H1 (cell line): ENCODE measurements at regions not wholly inside any gene's neighbourhood (a gene's known extent, or its start where the extent isn't known, plus 50 kb on each side); places are given as distances from the start of the nearest gene placed in this dataset.

Source experiments
- CTCF ChIA-PET: fragments of 300-600 bp; sonication (Branson Sonifier 250); formaldehyde crosslinking; loops from one replicate; lab custom pipeline; 2021; ENCODE audit not compliant: partially characterized antibody; lab: Charles Lee
- POLR2A ChIA-PET: fragments of 300-600 bp; sonication (Branson Sonifier 250); formaldehyde crosslinking; loops from one replicate; lab custom pipeline; 2021; ENCODE audit warnings: inconsistent platforms; ENCODE audit not compliant: partially characterized antibody; lab: Charles Lee
- DNase-seq, 2 experiments: peaks; one replicate each; pipeline versions ENCODE4 v3.0.0 to v3.0.0-alpha.2; 2010 to 2022; ENCODE audit warnings: low spot score in 2 of 2, low read depth in 1 of 2, mixed read lengths in 1 of 2
- FAIRE-seq: peaks from 2 replicates; lab custom pipeline; 2011; peaks lifted over from hg19 to GRCh38; lab: Jason Lieb, UNC
- H2AFZ ChIP-seq: 2 replicates; pipeline ENCODE4 v1.8.1; 2012; ENCODE audit warnings: low read length, inconsistent platforms
- H2AK5ac ChIP-seq: 2 replicates; pipeline ENCODE4 v1.6.1; 2013; ENCODE audit warnings: low read depth, low read length
- H2BK120ac ChIP-seq: replicated peaks from 2 replicates; pipeline ENCODE3; 2013; ENCODE audit warnings: low read depth, low read length, inconsistent platforms
- H2BK12ac ChIP-seq: 2 replicates; pipeline ENCODE4 v1.6.1; 2013; ENCODE audit warnings: low read depth, low read length
- H2BK15ac ChIP-seq: 2 replicates; pipeline ENCODE4 v1.6.1; 2013; ENCODE audit warnings: low read length
- H2BK20ac ChIP-seq: 2 replicates; pipeline ENCODE4 v1.6.1; 2013; ENCODE audit warnings: low read length
- H2BK5ac ChIP-seq: 2 replicates; pipeline ENCODE4 v1.6.1; 2013; ENCODE audit warnings: low read depth, low read length
- H3K14ac ChIP-seq: 2 replicates; pipeline ENCODE4 v1.6.1; 2013; ENCODE audit warnings: inconsistent platforms; ENCODE audit not compliant: insufficient read length
- H3K18ac ChIP-seq: 2 replicates; pipeline ENCODE4 v1.6.1; 2013; ENCODE audit warnings: low read length; ENCODE audit errors: extremely low read depth
- H3K23ac ChIP-seq: 2 replicates; pipeline ENCODE4 v1.6.1; 2013; ENCODE audit warnings: inconsistent platforms; ENCODE audit not compliant: insufficient read length
- H3K23me2 ChIP-seq: 2 replicates; pipeline ENCODE4 v1.6.1; 2013; ENCODE audit warnings: low read depth, low read length
- H3K27ac ChIP-seq: 2 replicates; pipeline ENCODE4 v1.6.1; 2011; ENCODE audit warnings: low read depth, low read length, inconsistent platforms
- H3K27me3 ChIP-seq, 4 experiments: replicated peaks in 1 of 4; 1 replicate in 1 of 4; 2 replicates in 3 of 4; pipeline versions ENCODE4 v1.6.1 to v1.8.1; 2011 to 2013; ENCODE audit warnings: low read length in 3 of 4, mild to moderate bottlenecking in 3 of 4, inconsistent platforms in 2 of 4, mixed read lengths in 2 of 4, moderate library complexity in 1 of 4; ENCODE audit not compliant: control insufficient read depth in 3 of 4, insufficient read depth in 3 of 4; ENCODE audit errors: extremely low read depth in 1 of 4
- H3K36me3 ChIP-seq, 4 experiments: 2 replicates each; pipeline versions ENCODE4 v1.6.1 to v1.8.1; 2011 to 2013; ENCODE audit warnings: mild to moderate bottlenecking in 4 of 4, low read length in 3 of 4, moderate library complexity in 2 of 4, control low read depth in 1 of 4, inconsistent platforms in 1 of 4; ENCODE audit not compliant: insufficient read depth in 4 of 4, control insufficient read depth in 2 of 4
- H3K4ac ChIP-seq: replicated peaks from 2 replicates; pipeline ENCODE3; 2013; ENCODE audit warnings: low read length, low read depth, mixed read lengths, inconsistent platforms; ENCODE audit not compliant: insufficient read length
- H3K4me1 ChIP-seq, 4 experiments: replicated peaks in 1 of 4; 1 replicate in 1 of 4; 2 replicates in 3 of 4; pipeline versions ENCODE4 v1.6.1 to v1.8.1; 2011 to 2013; ENCODE audit warnings: low read length in 3 of 4, inconsistent platforms in 2 of 4, mixed read lengths in 1 of 4; ENCODE audit not compliant: insufficient read depth in 4 of 4, control insufficient read depth in 3 of 4
- H3K4me2 ChIP-seq, 2 experiments: 2 replicates each; pipeline versions ENCODE4 v1.6.1 to v1.8.1; 2011 to 2013; ENCODE audit warnings: low read depth in 2 of 2, low read length in 2 of 2, control low read depth in 1 of 2, inconsistent platforms in 1 of 2, mild to moderate bottlenecking in 1 of 2; ENCODE audit not compliant: insufficient read depth in 1 of 2
- H3K4me3 ChIP-seq, 4 experiments: fragments of 200-600, 300-600 bp in 1 of 4; sonication (generic), shearing (Covaris generic), sonication (Bioruptor Twin) in 1 of 4; 2 replicates each; pipeline versions ENCODE4 v1.5.1 to v1.8.1; 2011 to 2016; ENCODE audit warnings: low read length in 4 of 4, low read depth in 3 of 4, control low read depth in 2 of 4, inconsistent platforms in 2 of 4, mild to moderate bottlenecking in 2 of 4, mixed read lengths in 1 of 4, moderate library complexity in 1 of 4; ENCODE audit not compliant: insufficient read depth in 2 of 4; ENCODE audit errors: extremely low read depth in 1 of 4
- H3K56ac ChIP-seq: replicated peaks from 2 replicates; pipeline ENCODE3; 2013; ENCODE audit warnings: low read depth, mild to moderate bottlenecking, mixed read lengths, low read length, inconsistent platforms; ENCODE audit not compliant: insufficient read length
- H3K79me1 ChIP-seq: 2 replicates; pipeline ENCODE4 v1.6.1; 2013; ENCODE audit warnings: low read depth, low read length, control low read depth
- H3K79me2 ChIP-seq, 2 experiments: 2 replicates each; pipeline versions ENCODE4 v1.6.1 to v1.8.1; 2012 to 2013; ENCODE audit warnings: low read length in 2 of 2, mild to moderate bottlenecking in 2 of 2, inconsistent platforms in 1 of 2; ENCODE audit not compliant: insufficient read depth in 2 of 2, control insufficient read depth in 1 of 2
- H3K9ac ChIP-seq, 4 experiments: replicated peaks in 1 of 4; 1 replicate in 1 of 4; 2 replicates in 3 of 4; pipeline versions ENCODE4 v1.6.1 to v1.8.1; 2011 to 2013; ENCODE audit warnings: low read depth in 3 of 4, low read length in 3 of 4, control low read depth in 2 of 4, mild to moderate bottlenecking in 2 of 4, moderate library complexity in 2 of 4, inconsistent platforms in 1 of 4; ENCODE audit errors: extremely low read depth in 1 of 4
- H3K9me3 ChIP-seq, 2 experiments: 2 replicates each; pipeline versions ENCODE4 v1.6.1 to v1.8.1; 2012 to 2013; ENCODE audit warnings: mild to moderate bottlenecking in 2 of 2, moderate library complexity in 2 of 2, control low read depth in 1 of 2, inconsistent platforms in 1 of 2, low read depth in 1 of 2, low read length in 1 of 2, mixed read lengths in 1 of 2; ENCODE audit not compliant: insufficient read depth in 2 of 2
- H4K20me1 ChIP-seq, 2 experiments: replicated peaks in 1 of 2; 2 replicates each; pipeline versions ENCODE3 to v1.8.1; 2011 to 2013; ENCODE audit warnings: inconsistent platforms in 2 of 2, low read length in 2 of 2, mild to moderate bottlenecking in 1 of 2; ENCODE audit not compliant: insufficient read depth in 2 of 2, control insufficient read depth in 1 of 2
- H4K5ac ChIP-seq: 2 replicates; pipeline ENCODE4 v1.6.1; 2013; ENCODE audit warnings: low read length, low read depth, mixed read lengths, inconsistent platforms; ENCODE audit not compliant: insufficient read length
- H4K8ac ChIP-seq: 2 replicates; pipeline ENCODE4 v1.8.0; 2013; ENCODE audit warnings: mild to moderate bottlenecking, moderate library complexity, low read length, inconsistent platforms; ENCODE audit not compliant: insufficient read depth; ENCODE audit errors: extremely low read depth
- H4K91ac ChIP-seq: replicated peaks from 2 replicates; pipeline ENCODE3; 2013; ENCODE audit warnings: low read length, mixed read lengths, inconsistent platforms; ENCODE audit not compliant: insufficient read length
- GTF2F1 ChIP-seq: IDR thresholded peaks from 2 replicates; pipeline ENCODE4 v1.6.1; 2012; ENCODE audit warnings: low read depth, low read length, improper control_type of control experiment, borderline replicate concordance
- WGBS, 2 experiments: shearing (Covaris generic) in 1 of 2; methylation state at CpG; one replicate each; pipeline versions ENCODE4 v1.1.6 to v1.1.7; 2013 to 2015; ENCODE audit warnings: low lambda C conversion rate in 2 of 2, mixed read lengths in 2 of 2, inconsistent platforms in 1 of 2, low coverage in 1 of 2, missing lambda C conversion rate in 1 of 2; ENCODE audit not compliant: insufficient replicate concordance in 2 of 2, insufficient coverage in 1 of 2, insufficient read length in 1 of 2; ENCODE audit errors: extremely low coverage in 1 of 2, missing lambda C conversion rate in 1 of 2; 5-methylcytosine and 5-hydroxymethylcytosine counted together

DNA sequence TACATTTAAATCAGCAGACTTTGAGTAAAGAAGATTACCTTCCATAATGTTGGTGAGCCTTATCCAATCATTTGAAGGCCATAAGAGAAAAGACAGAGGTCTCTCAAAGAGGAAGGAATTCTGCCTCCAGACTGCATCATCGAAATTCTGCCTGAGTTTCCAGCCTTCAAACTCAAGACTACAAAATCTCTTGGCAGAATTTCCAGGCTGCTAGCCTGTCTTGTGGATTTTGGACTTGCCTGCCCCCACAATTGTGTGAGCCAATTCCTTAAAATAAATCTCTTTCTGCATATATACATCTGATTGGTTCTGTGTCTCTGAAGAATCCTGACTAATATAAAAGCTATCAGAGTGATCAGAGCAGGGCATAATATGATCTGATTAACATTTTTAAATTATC lies 216.6 kb upstream of the CPHXL start:
- no peak overlapping the region for H2BK120ac ChIP-seq
- POLR2A ChIA-PET: no interaction called here
- H3K27ac ChIP-seq: no peak overlapping the region
- no peak overlapping the region for H4K5ac ChIP-seq
- H2AK5ac ChIP-seq: no peak overlapping the region
- H3K14ac ChIP-seq: no peak overlapping the region
- H3K4ac ChIP-seq: no peak overlapping the region
- no peak overlapping the region for H3K18ac ChIP-seq
- no peak overlapping the region for H2BK12ac ChIP-seq
- CTCF ChIA-PET: interaction anchor here (1.4 kb wide), 1 partner anchor 13 kb away, joined by 3 read pairs; no protein-coding TSS in a partner anchor
- no peaks in the 10 kb centered on the region for H3K36me3 ChIP-seq
- no peak overlapping the region for H3K9ac ChIP-seq
- H3K79me1 ChIP-seq: no peaks in the 10 kb centered on the region
- H3K23ac ChIP-seq: no peak overlapping the region
- no peak overlapping the region for H4K91ac ChIP-seq
- DNase-seq (no peak), FAIRE-seq (no peak)
- H2BK20ac ChIP-seq: no peak overlapping the region
- no peak overlapping the region for H2BK15ac ChIP-seq
- no peak overlapping the region for H2BK5ac ChIP-seq
- no peak overlapping the region for H3K4me3 ChIP-seq
- H4K20me1 ChIP-seq: no peaks in the 10 kb centered on the region
- H3K9me3 ChIP-seq: no peaks in the 10 kb centered on the region
- H3K4me1 ChIP-seq: no peaks in the 10 kb centered on the region
- H3K23me2 ChIP-seq: no peaks in the 10 kb centered on the region
- peaks cover 0 to 9% (median 0%) of the 10 kb centered on the region in 4 experiments; a peak in 4 of 7 replicates for H3K27me3 ChIP-seq
- no peak overlapping the region for H3K56ac ChIP-seq
- TF ChIP-seq GTF2F1: no peak
- H4K8ac ChIP-seq: no peak overlapping the region
- H2AFZ ChIP-seq: no peak overlapping the region
- 73% methylated on average over 1 of the region's 1 CpG; no CpG with 5 or more reads in 1 of the 2 experiments for WGBS, 2 experiments
- H3K4me2 ChIP-seq: no peak overlapping the region
- no peaks in the 10 kb centered on the region for H3K79me2 ChIP-seq
